Small intestine (tissue), 7 donors: ENCODE measurements at regions not wholly inside any gene's neighbourhood (a gene's known extent, or its start where the extent isn't known, plus 50 kb on each side); places are given as distances from the start of the nearest gene placed in this dataset.

Experiments used
- DNase-seq, 2 donors: peaks; one replicate each; pipeline versions ENCODE4 v3.0.0 to v3.0.0-alpha.2; 2013
- FAIRE-seq: peaks from 2 replicates; lab custom pipeline; 2012; peaks lifted over from hg19 to GRCh38; lab: Jason Lieb, UNC
- H3K27ac ChIP-seq, 3 donors: one replicate each; pipeline ENCODE4 v1.5.1; 2013; ENCODE audit warnings: low read length in 2 of 3, mild to moderate bottlenecking in 2 of 3, control low read depth in 1 of 3, inconsistent platforms in 1 of 3, low read depth in 1 of 3, moderate library complexity in 1 of 3
- H3K27me3 ChIP-seq, 3 donors: one replicate each; pipeline ENCODE4 v1.6.1; 2013; ENCODE audit warnings: low read length in 3 of 3, inconsistent platforms in 1 of 3; ENCODE audit not compliant: control insufficient read depth in 3 of 3, insufficient read depth in 3 of 3
- H3K36me3 ChIP-seq, 3 donors: one replicate each; pipeline ENCODE4 v1.6.1; 2013; ENCODE audit warnings: low read length in 3 of 3, inconsistent platforms in 1 of 3, low read depth in 1 of 3, mild to moderate bottlenecking in 1 of 3, moderate library complexity in 1 of 3; ENCODE audit not compliant: control insufficient read depth in 3 of 3, insufficient read depth in 2 of 3
- H3K4me1 ChIP-seq, 3 donors: one replicate each; pipeline ENCODE4 v1.6.1; 2013; ENCODE audit warnings: low read length in 2 of 3, inconsistent platforms in 1 of 3, low read depth in 1 of 3, mild to moderate bottlenecking in 1 of 3, moderate library complexity in 1 of 3; ENCODE audit not compliant: control insufficient read depth in 3 of 3, insufficient read depth in 2 of 3
- H3K4me3 ChIP-seq, 3 donors: one replicate each; pipeline ENCODE4 v1.5.1; 2013; ENCODE audit warnings: low read length in 3 of 3, control low read depth in 1 of 3, inconsistent platforms in 1 of 3, low read depth in 1 of 3, mild to moderate bottlenecking in 1 of 3, moderate library complexity in 1 of 3
- H3K9me3 ChIP-seq, 2 donors: one replicate each; pipeline ENCODE4 v1.6.1; 2013; ENCODE audit warnings: low read depth in 1 of 2, low read length in 1 of 2; ENCODE audit not compliant: control insufficient read depth in 2 of 2, insufficient read depth in 1 of 2
- WGBS, 3 donors: extraction: QIAGEN DNeasy Blood & Tissue Kit; methylation state at CpG; one replicate each; pipeline ENCODE4 v1.1.7; 2013; 5-methylcytosine and 5-hydroxymethylcytosine counted together
- donor health status: healthy with polysubstance abuse.
- donor health status: control.
- donor health status: control.
- donor health status: Bipolar disorder and iron deficiency.
- donor health status: healthy.

DNA sequence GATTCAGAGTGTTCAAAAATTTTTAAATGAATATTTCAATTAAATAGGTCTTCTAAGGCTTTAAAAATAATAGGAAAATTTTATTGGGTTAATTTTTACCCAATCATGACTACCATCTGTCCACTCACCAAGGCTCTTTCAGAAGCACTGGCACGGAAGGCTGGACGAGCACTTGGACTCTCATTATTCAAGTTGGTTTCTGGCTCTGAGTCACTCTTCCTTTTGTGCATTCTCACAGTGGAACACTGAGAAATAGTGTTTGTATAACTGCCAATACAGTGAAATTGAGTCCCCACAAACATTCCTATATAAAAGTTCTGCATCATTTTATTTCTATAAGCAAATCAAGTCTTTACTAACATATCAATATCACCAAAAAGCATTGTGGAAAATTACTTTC is 1149.0 kb downstream of the EFNA5 start:
- Histone ChIP-seq H3K36me3 (no peaks in the 10 kb centered on the region), H3K4me3 (no peak overlapping the region), H3K27ac (no peak overlapping the region), H3K9me3 (no peaks in the 10 kb centered on the region), H3K27me3 (no peaks in the 10 kb centered on the region), H3K4me1 (no peaks in the 10 kb centered on the region)
- 64 to 84% (median 75%) methylated on average over 2 of the region's 2 CpGs for WGBS, 3 donors
- FAIRE-seq = no peak
- no peak for DNase-seq

DNA sequence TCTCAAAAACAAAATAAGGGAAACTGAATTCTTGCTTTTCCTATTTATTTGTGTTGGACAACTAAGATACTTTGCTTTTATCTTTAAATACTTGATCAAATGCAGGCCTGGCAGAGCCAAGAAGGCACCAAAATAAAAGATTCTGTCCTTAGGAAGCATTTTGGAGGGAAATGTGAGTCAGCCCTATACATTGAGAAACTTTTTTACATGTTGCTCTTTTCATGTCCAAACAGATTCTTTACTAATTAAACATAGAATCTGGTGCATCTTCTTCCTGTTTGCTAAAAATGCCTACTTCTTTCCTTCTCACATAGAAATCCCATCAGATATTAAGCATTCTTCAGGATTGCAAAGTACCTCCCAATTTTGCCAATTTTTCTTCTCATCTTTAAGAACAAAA is 1160.4 kb downstream of the EFNA5 start:
- no peak for FAIRE-seq
- Histone ChIP-seq H3K36me3 (no peaks in the 10 kb centered on the region), H3K4me1 (no peaks in the 10 kb centered on the region), H3K9me3 (no peaks in the 10 kb centered on the region), H3K27ac (no peak overlapping the region), H3K27me3 (no peaks in the 10 kb centered on the region), H3K4me3 (no peak overlapping the region)
- DNase-seq = no peak

DNA sequence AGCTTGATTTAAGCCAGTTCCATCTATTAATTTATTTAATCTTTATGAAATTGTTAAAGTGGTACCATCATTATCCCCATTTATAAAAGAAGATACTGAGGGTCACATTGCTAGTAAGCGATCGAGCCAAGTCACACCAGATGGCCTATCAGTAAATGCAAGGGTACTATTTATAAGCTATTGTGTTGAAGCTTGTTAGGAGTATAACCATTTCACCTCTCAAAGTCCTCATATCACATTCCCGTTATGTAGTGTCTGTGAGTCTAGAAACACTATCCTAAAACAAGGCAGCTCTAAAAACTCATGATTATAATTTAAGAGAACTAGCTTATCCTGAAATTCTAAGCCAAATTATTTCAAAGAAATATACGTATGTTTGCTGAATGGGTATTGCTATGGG is 1161.8 kb downstream of the EFNA5 start:
- 89 to 91% (median 91%) methylated on average over 4 of the region's 4 CpGs for WGBS, 3 donors
- no peak for FAIRE-seq

DNA sequence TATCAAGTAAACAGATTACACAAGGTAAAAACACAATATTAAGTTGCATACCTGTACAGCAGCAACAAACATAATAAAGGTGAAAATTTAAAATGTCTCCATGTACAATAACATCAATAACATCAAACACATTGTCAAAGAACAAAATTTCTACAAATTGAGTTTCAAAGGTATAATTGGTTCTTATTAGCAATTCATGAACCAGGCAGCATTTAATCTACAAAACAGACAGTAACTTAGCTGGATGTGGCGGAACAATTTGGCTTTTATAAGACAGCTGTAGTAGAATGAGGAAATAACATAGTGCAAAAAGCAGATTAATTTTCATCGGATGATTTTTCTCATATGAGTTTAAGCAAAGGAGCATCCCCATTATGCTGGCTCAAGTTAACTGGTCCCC is 1176.8 kb downstream of the EFNA5 start:
- WGBS, 3 donors = 89 to 95% (median 94%) methylated on average over 2 of the region's 2 CpGs
- H3K9me3 ChIP-seq = no peaks in the 10 kb centered on the region
- FAIRE-seq = no peak
- no peak overlapping the region for H3K27ac ChIP-seq
- DNase-seq = no peak
- no peaks in the 10 kb centered on the region for H3K27me3 ChIP-seq
- H3K4me1 ChIP-seq = no peaks in the 10 kb centered on the region
- no peak overlapping the region for H3K4me3 ChIP-seq
- H3K36me3 ChIP-seq = no peaks in the 10 kb centered on the region

More for the DNA sequence above, 1161.8 kb downstream of the EFNA5 start:
- H3K4me3 ChIP-seq = no peak overlapping the region
- H3K27me3 ChIP-seq = no peaks in the 10 kb centered on the region
- H3K36me3 ChIP-seq = no peaks in the 10 kb centered on the region
- no peaks in the 10 kb centered on the region for H3K4me1 ChIP-seq
- no peak for DNase-seq
- H3K9me3 ChIP-seq = no peaks in the 10 kb centered on the region
- no peak overlapping the region for H3K27ac ChIP-seq

DNA sequence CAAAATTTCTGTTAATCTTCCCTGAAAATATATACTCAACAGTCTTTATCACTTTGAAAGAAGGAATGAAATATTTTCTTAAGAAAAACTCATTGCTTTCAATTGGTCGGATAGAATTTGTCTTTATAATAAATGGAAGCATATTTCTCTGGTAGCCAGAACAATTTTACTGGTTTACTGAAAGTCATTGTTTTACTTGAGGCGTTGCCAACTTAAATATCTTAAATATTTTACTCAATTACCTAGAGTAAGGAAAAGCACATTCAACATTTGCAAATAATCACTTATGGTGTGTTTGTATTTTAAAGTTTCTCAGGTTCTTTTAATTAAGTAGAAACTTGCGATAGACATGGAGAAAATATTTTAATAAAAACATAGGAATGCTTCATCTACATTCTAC is 1181.7 kb downstream of the EFNA5 start:
- no peak for FAIRE-seq
- no peak for DNase-seq
- 71 to 80% (median 74%) methylated on average over 3 of the region's 3 CpGs for WGBS, 3 donors
- no peaks in the 10 kb centered on the region for H3K4me1 ChIP-seq
- no peaks in the 10 kb centered on the region for H3K9me3 ChIP-seq
- no peak overlapping the region for H3K27ac ChIP-seq
- no peak overlapping the region for H3K4me3 ChIP-seq
- H3K27me3 ChIP-seq = no peaks in the 10 kb centered on the region
- H3K36me3 ChIP-seq = no peaks in the 10 kb centered on the region

DNA sequence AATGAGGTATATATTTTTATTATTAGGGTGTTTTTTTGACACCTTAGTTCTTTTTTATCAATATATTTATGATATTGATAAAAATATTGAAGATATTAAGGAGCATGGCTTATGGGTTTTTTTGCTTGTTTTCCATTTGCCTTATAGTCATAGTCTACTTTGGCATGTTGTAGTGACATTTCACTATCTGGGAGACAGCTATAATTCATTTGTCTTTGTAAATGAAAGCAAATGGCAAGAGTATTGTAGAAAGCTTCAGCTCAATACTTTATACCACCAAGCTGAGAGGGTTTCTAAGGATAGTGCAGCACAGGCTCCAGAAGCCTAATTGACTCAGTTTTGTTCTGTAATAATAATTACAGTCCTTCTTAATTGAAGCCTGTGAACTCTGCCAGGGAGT is 1182.3 kb downstream of the EFNA5 start:
- no peak for DNase-seq
- Histone ChIP-seq H3K27ac (no peak overlapping the region), H3K27me3 (no peaks in the 10 kb centered on the region), H3K4me3 (no peak overlapping the region), H3K9me3 (no peaks in the 10 kb centered on the region), H3K36me3 (no peaks in the 10 kb centered on the region), H3K4me1 (no peaks in the 10 kb centered on the region)
- FAIRE-seq = no peak

DNA sequence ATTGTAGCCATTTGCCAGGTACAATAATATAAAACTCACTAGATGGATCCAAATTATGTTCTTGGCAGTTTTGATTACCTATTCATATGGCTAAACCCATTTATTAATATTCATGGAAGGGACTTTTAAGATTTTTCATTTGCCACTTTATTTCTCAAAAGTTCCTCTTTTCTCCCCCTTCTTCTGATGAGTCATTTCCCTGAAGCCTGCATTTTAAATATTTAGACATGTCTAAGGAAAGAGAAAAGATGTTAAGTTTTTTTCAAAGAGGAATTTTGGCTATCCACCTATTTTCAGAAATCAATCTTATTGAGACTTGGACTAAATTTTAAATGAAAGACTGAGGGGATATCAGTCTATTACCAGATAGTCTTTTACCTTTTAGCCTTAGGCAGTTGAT is 1189.4 kb downstream of the EFNA5 start:
- Histone ChIP-seq H3K27ac (no peak overlapping the region), H3K4me1 (no peaks in the 10 kb centered on the region), H3K27me3 (no peaks in the 10 kb centered on the region), H3K4me3 (no peak overlapping the region), H3K9me3 (no peaks in the 10 kb centered on the region), H3K36me3 (no peaks in the 10 kb centered on the region)
- DNase-seq = no peak
- FAIRE-seq = no peak

DNA sequence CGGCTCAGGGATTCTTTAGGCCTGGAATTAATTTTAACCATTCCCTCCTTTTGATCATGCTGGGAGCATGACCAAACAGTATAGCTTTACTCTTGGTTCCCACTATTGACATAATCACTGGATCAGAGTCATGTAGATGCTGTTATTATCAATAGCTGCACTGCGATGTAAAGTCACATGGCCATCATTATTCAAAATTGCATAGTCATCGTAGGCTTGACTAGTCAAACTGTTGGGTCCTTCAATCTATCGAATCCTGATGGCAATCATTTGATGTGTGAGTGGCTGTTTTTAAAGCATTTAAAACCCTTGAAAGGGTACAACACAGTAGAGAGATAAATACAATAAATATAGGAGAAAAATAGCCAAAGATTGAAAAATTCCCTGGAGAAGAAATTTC is 1194.1 kb downstream of the EFNA5 start:
- Histone ChIP-seq H3K36me3 (no peaks in the 10 kb centered on the region), H3K27me3 (no peaks in the 10 kb centered on the region), H3K4me1 (no peaks in the 10 kb centered on the region), H3K4me3 (no peak overlapping the region), H3K27ac (no peak overlapping the region), H3K9me3 (no peaks in the 10 kb centered on the region)
- FAIRE-seq (no peak), DNase-seq (no peak)
- WGBS, 3 donors = 78 to 91% (median 80%) methylated on average over 4 of the region's 4 CpGs

DNA sequence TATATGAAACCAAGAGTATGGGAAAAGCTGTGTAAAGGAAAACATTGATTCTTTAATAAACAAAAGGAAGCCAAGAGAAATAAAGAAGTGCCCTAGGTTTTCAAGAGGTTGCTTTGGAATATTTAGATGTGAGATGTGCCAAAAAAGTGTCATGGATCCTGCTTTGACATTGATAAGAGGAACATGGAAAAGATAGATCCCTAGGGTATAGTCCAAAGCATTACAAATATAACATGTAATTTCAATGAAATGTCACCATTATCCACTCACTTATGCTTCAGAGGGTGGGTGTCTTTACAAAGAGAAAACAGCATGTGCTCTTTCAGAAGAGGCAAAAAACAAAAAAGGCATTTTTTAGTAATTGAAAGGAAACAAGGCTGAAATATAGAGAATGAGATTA is 1196.7 kb downstream of the EFNA5 start:
- DNase-seq (no peak), FAIRE-seq (no peak)
- H3K27me3 ChIP-seq = no peaks in the 10 kb centered on the region
- no peak overlapping the region for H3K27ac ChIP-seq
- H3K4me3 ChIP-seq = no peak overlapping the region
- no peaks in the 10 kb centered on the region for H3K36me3 ChIP-seq
- no peaks in the 10 kb centered on the region for H3K9me3 ChIP-seq
- H3K4me1 ChIP-seq = no peaks in the 10 kb centered on the region
